ENCODE measurements at regions not wholly inside any gene's neighbourhood (a gene's known extent, or its start where the extent isn't known, plus 50 kb on each side); places are given as distances from the start of the nearest gene placed in this dataset.

- TF ChIP-seq PBX3 (IDR thresholded peaks at IDR 0.05) = no peak
- no peak for TF ChIP-seq BHLHE40 (IDR thresholded peaks at IDR 0.05; ENCODE audit: low read depth, low read length)
- TF ChIP-seq ZNF302 (CRISPR knock-in tag; IDR thresholded peaks at IDR 0.05) = no peak
- TF ChIP-seq RARB (CRISPR knock-in tag; IDR thresholded peaks at IDR 0.05) = no peak
- no peak for TF ChIP-seq HOXB13 (CRISPR knock-in tag; IDR thresholded peaks at IDR 0.05; ENCODE audit: low read depth)
- TF ChIP-seq RCOR1 (IDR thresholded peaks at IDR 0.05; ENCODE audit: low read depth, low read length) = no peak
- TF ChIP-seq USF2 (IDR thresholded peaks at IDR 0.05) = no peak
Measured at GRCh38 chr7:16991551-16991950, 109.8 kb upstream of the AGR3 start (continued).

- POLR2A ChIA-PET = no interaction called here
Measured at GRCh38 chr7:16993543-16993942, 111.8 kb upstream of the AGR3 start.

GRCh38 chr7:16998481-16999051, 116.8 kb upstream of the AGR3 start:
- 73% methylated on average over 1 of the region's 1 CpG for WGBS (ENCODE audit: missing lambda C conversion rate)
- Histone ChIP-seq H3K4me1 (no peaks in the 10 kb centered on the region), H3K4me3 (no peak overlapping the region), H3K9me3 (peaks cover 9% of the 10 kb centered on the region; the same call in 2 of the 3 replicates), H3K27ac (no peak overlapping the region), H3K4me2 (no peak overlapping the region)
- ChIA-PET POLR2A (no interaction called here), CTCF (interaction anchor here (1.2 to 1.7 kb wide), 2 partner anchors 10 to 16 kb away, joined by 5 to 6 read pairs; no protein-coding TSS in a partner anchor)
- ATAC-seq (no peak), FAIRE-seq (no peak), DNase-seq (ENCODE audit: low read depth in 1 of 2, low spot score in 1 of 2) (no peak)
- TF ChIP-seq JUN (IDR thresholded peaks at IDR 0.05) = no peak
- no peak for TF ChIP-seq MAX (IDR thresholded peaks at IDR 0.05)
- no peak for TF ChIP-seq JUNB (IDR thresholded peaks at IDR 0.05)
- TF ChIP-seq EHF (CRISPR knock-in tag; IDR thresholded peaks at IDR 0.05) = no peak
- TF ChIP-seq HDAC2 (IDR thresholded peaks at IDR 0.05) = no peak
- TF ChIP-seq SREBF2 (IDR thresholded peaks at IDR 0.05) = no peak
- no peak for TF ChIP-seq FOXS1 (CRISPR knock-in tag; IDR thresholded peaks at IDR 0.05)
- TF ChIP-seq PBX3 (IDR thresholded peaks at IDR 0.05) = no peak
- TF ChIP-seq EHMT2 (IDR thresholded peaks at IDR 0.05; ENCODE audit: low read depth) = no peak
- TF ChIP-seq ATOH8 (CRISPR knock-in tag; IDR thresholded peaks at IDR 0.05; ENCODE audit: low read depth) = no peak
- TF ChIP-seq CTCF (IDR thresholded peaks at IDR 0.05) = no peak
- no peak for TF ChIP-seq MAFK (IDR thresholded peaks at IDR 0.05; ENCODE audit: partially characterized antibody)
- no peak for TF ChIP-seq TP53 (CRISPR knock-in tag; IDR thresholded peaks at IDR 0.05)
- no peak for TF ChIP-seq NR3C1 (IDR thresholded peaks at IDR 0.05)
- TF ChIP-seq RCOR1 (IDR thresholded peaks at IDR 0.05; ENCODE audit: low read depth, low read length) = no peak

More at GRCh38 chr7:16993543-16993942, 111.8 kb upstream of the AGR3 start:
- peaks cover 9% of the 10 kb centered on the region; the same call in 2 of the 3 replicates for H3K9me3 ChIP-seq
- 93% methylated on average over 4 of the region's 4 CpGs for WGBS (ENCODE audit: missing lambda C conversion rate)
- FAIRE-seq = no peak
- peak overlapping the region in 1 of 2 experiments; percentile 19; a peak in 2 of 6 replicates for H3K27ac ChIP-seq
- DNase-seq (ENCODE audit: low read depth in 1 of 2, low spot score in 1 of 2) = no peak
- ATAC-seq = no peak
- CTCF ChIA-PET = no interaction called here
- TF ChIP-seq ZC3H11A (IDR thresholded peaks at IDR 0.05) (no peak), HOXA7 (CRISPR knock-in tag; IDR thresholded peaks at IDR 0.05) (no peak), ZNF302 (CRISPR knock-in tag; IDR thresholded peaks at IDR 0.05) (no peak), RNF2 (IDR thresholded peaks at IDR 0.05; ENCODE audit: borderline replicate concordance, low read depth) (no peak), SMC3 (IDR thresholded peaks at IDR 0.05) (no peak), RFX5 (IDR thresholded peaks at IDR 0.05) (no peak), EP300 (IDR thresholded peaks at IDR 0.05) (no peak), MYC (IDR thresholded peaks at IDR 0.05; ENCODE audit: borderline replicate concordance, low read length) (no peak)
- H3K4me1 ChIP-seq = peaks cover 24% of the 10 kb centered on the region
- no peak overlapping the region for H3K4me2 ChIP-seq
- no peak overlapping the region for H3K4me3 ChIP-seq
